Nephron (organoid): ENCODE measurements at regions not wholly inside any gene's neighbourhood (a gene's known extent, or its start where the extent isn't known, plus 50 kb on each side); places are given as distances from the start of the nearest gene placed in this dataset.

Source experiments
- H3K27ac Mint-ChIP-seq, 3 experiments: 2 replicates each; pipeline ENCODE4 v1.8.0; 2020; ENCODE audit warnings: mixed read lengths in 3 of 3, mild to moderate bottlenecking in 2 of 3, moderate library complexity in 1 of 3
- H3K27me3 Mint-ChIP-seq: 2 replicates; pipeline ENCODE4 v1.8.0; 2021; ENCODE audit warnings: low read depth, mild to moderate bottlenecking, moderate library complexity, mixed read lengths
- H3K36me3 Mint-ChIP-seq: 2 replicates; pipeline ENCODE4 v1.8.0; 2020; ENCODE audit warnings: low read depth, mixed read lengths
- H3K4me1 Mint-ChIP-seq: 2 replicates; pipeline ENCODE4 v1.8.0; 2020; ENCODE audit warnings: mixed read lengths
- H3K4me3 Mint-ChIP-seq, 3 experiments: 2 replicates each; pipeline ENCODE4 v1.8.0; 2020; ENCODE audit warnings: mild to moderate bottlenecking in 3 of 3, mixed read lengths in 3 of 3, moderate library complexity in 2 of 3
- H3K9me3 Mint-ChIP-seq: 2 replicates; pipeline ENCODE4 v1.8.0; 2020; ENCODE audit warnings: mixed read lengths
- CTCF ChIP-seq, 3 experiments: fragments of 200-600 bp; sonication (generic); IDR thresholded peaks; one replicate each; pipeline ENCODE4 v1.5.0; 2021; ENCODE audit warnings: antibody characterized with exemption in 3 of 3; ENCODE audit not compliant: unreplicated experiment in 3 of 3

- H3K27ac Mint-ChIP-seq, result no peak overlapping the region
- H3K9me3 Mint-ChIP-seq, result peaks cover 3% of the 10 kb centered on the region
- H3K4me1 Mint-ChIP-seq, result peaks cover 23% of the 10 kb centered on the region
Measured at GRCh38 chr1:208928349-208929010, 655.0 kb upstream of the CAMK1G start.

GRCh38 chr1:208929575-208929974 lies 653.9 kb upstream of the CAMK1G start:
- H3K9me3 Mint-ChIP-seq, result peaks cover 3% of the 10 kb centered on the region
- no peaks in the 10 kb centered on the region for H3K36me3 Mint-ChIP-seq

More at GRCh38 chr1:208928349-208929010, 655.0 kb upstream of the CAMK1G start:
- Mint-ChIP-seq H3K36me3 (no peaks in the 10 kb centered on the region), H3K27me3 (no peaks in the 10 kb centered on the region), H3K4me3 (no peak overlapping the region)
- TF ChIP-seq CTCF (IDR thresholded peaks at IDR 0.05; ENCODE audit: unreplicated experiment in 3 of 3), result no peak

GRCh38 chr1:208931936-208932335 lies 651.6 kb upstream of the CAMK1G start:
- Mint-ChIP-seq H3K4me1 (peaks cover 19% of the 10 kb centered on the region), H3K27me3 (no peaks in the 10 kb centered on the region), H3K27ac (no peak overlapping the region), H3K9me3 (no peaks in the 10 kb centered on the region), H3K36me3 (no peaks in the 10 kb centered on the region), H3K4me3 (no peak overlapping the region)
- no peak for TF ChIP-seq CTCF (IDR thresholded peaks at IDR 0.05; ENCODE audit: unreplicated experiment in 3 of 3)

More at GRCh38 chr1:208929575-208929974, 653.9 kb upstream of the CAMK1G start:
- Mint-ChIP-seq H3K4me1 (peaks cover 21% of the 10 kb centered on the region), H3K4me3 (no peak overlapping the region), H3K27me3 (no peaks in the 10 kb centered on the region), H3K27ac (no peak overlapping the region)
- TF ChIP-seq CTCF (IDR thresholded peaks at IDR 0.05; ENCODE audit: unreplicated experiment in 3 of 3), result no peak

DNA sequence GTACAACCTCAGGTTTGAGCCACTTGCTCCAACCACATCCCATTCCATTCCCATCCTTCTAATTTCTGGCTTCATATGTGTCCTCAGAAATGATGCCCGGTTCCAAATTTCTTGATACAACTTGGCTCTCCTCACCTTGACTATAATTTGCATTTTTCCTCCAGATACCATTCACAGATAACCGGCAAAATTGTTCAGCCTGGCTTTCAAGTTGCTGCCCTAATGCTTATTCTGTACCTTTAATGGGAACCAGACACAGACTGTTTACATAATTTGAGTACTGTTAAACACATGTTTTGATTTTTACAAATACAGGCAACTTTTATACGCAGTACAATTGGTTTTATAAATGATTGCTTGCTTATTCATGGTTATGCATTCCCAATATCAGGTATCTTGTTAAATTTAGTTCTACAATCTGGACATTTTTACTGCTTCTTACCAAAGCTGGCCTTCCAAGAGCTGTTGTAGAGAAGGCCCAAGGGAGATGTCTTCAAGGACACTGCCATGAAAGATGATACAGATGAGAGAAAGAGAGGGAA lies 649.5 kb upstream of the CAMK1G start:
- Mint-ChIP-seq H3K4me1 (peaks cover 15% of the 10 kb centered on the region), H3K4me3 (no peak overlapping the region), H3K27ac (no peak overlapping the region), H3K9me3 (no peaks in the 10 kb centered on the region), H3K27me3 (no peaks in the 10 kb centered on the region), H3K36me3 (no peaks in the 10 kb centered on the region)
- TF ChIP-seq CTCF (IDR thresholded peaks at IDR 0.05; ENCODE audit: unreplicated experiment in 3 of 3), result no peak

DNA sequence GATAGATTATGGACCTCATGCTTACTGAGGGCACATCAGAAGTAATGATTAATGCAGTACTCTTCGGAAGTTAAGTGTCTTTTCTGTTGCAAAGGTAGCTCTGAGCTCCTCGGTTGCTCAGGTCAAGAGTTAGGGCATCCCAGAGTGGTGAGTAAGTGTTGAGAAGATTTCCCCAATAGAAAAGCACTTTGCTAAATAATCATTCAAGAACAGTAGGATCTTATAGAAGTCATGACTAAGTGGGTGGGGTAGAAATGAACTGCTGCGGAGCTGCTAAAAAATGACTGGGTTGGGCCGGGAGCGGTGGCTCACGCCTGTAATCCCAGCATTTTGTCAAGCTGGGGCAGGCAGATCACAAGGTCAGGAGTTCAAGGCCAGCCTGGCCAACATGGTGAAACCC lies 648.6 kb upstream of the CAMK1G start:
- Mint-ChIP-seq H3K36me3 (no peaks in the 10 kb centered on the region), H3K27ac (no peak overlapping the region), H3K4me3 (no peak overlapping the region), H3K9me3 (no peaks in the 10 kb centered on the region), H3K27me3 (no peaks in the 10 kb centered on the region), H3K4me1 (peaks cover 15% of the 10 kb centered on the region)
- no peak for TF ChIP-seq CTCF (IDR thresholded peaks at IDR 0.05; ENCODE audit: unreplicated experiment in 3 of 3)
